Natural killer cell (primary cell): ENCODE measurements at regions not wholly inside any gene's neighbourhood (a gene's known extent, or its start where the extent isn't known, plus 50 kb on each side); places are given as distances from the start of the nearest gene placed in this dataset.

Experiments
- ATAC-seq, 3 donors: fragments of 150-1000 bp in 2 of 3; fragments of 200-7000 bp in 1 of 3; cut with Tn5 transposase; 1 replicate in 1 of 3; 2 replicates in 2 of 3; pipeline ENCODE4 v1.10.0; 2021; ENCODE audit warnings: mild to moderate bottlenecking in 2 of 3, moderate library complexity in 2 of 3
- DNase-seq, 2 donors: peaks; one replicate each; pipeline versions ENCODE4 v3.0.0 to v3.0.0-alpha.2; 2013 to 2021; ENCODE audit warnings: mixed read lengths in 1 of 2
- H3K27ac ChIP-seq: one replicate; pipeline ENCODE4 v1.5.1; 2013; ENCODE audit warnings: mild to moderate bottlenecking, low read length
- H3K27me3 ChIP-seq: one replicate; pipeline ENCODE4 v1.6.1; 2013; ENCODE audit warnings: low read length; ENCODE audit not compliant: control insufficient read depth, insufficient read depth
- H3K36me3 ChIP-seq: one replicate; pipeline ENCODE4 v1.6.1; 2013; ENCODE audit warnings: low read length; ENCODE audit not compliant: control insufficient read depth, insufficient read depth
- H3K4me1 ChIP-seq: one replicate; pipeline ENCODE4 v1.6.1; 2013; ENCODE audit warnings: low read length; ENCODE audit not compliant: control insufficient read depth, insufficient read depth
- H3K4me3 ChIP-seq: one replicate; pipeline ENCODE4 v1.5.1; 2013; ENCODE audit warnings: low read length
- H3K9me3 ChIP-seq: one replicate; pipeline ENCODE4 v1.6.1; 2013; ENCODE audit warnings: low read length; ENCODE audit not compliant: control insufficient read depth, insufficient read depth
- H3K27ac Mint-ChIP-seq, 2 donors: one replicate each; pipeline ENCODE4 v1.8.0; 2022; ENCODE audit warnings: mild to moderate bottlenecking in 2 of 2, mixed read lengths in 2 of 2, moderate library complexity in 1 of 2
- H3K27me3 Mint-ChIP-seq, 2 donors: one replicate each; pipeline ENCODE4 v1.8.0; 2022; ENCODE audit warnings: low read depth in 2 of 2, mixed read lengths in 2 of 2
- H3K36me3 Mint-ChIP-seq: one replicate; pipeline ENCODE4 v1.8.0; 2022; ENCODE audit warnings: mixed read lengths
- H3K4me1 Mint-ChIP-seq, 2 donors: one replicate each; pipeline ENCODE4 v1.8.0; 2022; ENCODE audit warnings: mixed read lengths in 2 of 2
- H3K4me3 Mint-ChIP-seq: one replicate; pipeline ENCODE4 v1.8.0; 2022; ENCODE audit warnings: mild to moderate bottlenecking, moderate library complexity, mixed read lengths
- H3K9me3 Mint-ChIP-seq, 2 donors: one replicate each; pipeline ENCODE4 v1.8.0; 2022; ENCODE audit warnings: mixed read lengths in 2 of 2
- CTCF ChIP-seq: fragments of 200-600 bp; IDR thresholded peaks from one replicate; pipeline ENCODE4 v1.8.0; 2022; ENCODE audit warnings: antibody characterized with exemption
- WGBS: methylation state at CpG from one replicate; pipeline ENCODE4 v1.1.7; 2013; ENCODE audit warnings: missing lambda C conversion rate; ENCODE audit not compliant: insufficient coverage; 5-methylcytosine and 5-hydroxymethylcytosine counted together
- intact Hi-C: fragments of 100-400 bp; cut with micrococcal nuclease; formaldehyde crosslinking; loops from one replicate; pipeline ENCODE4 v1.14.2; 2022

GRCh38 chr5:143513720-143514119 lies 110.2 kb upstream of the NR3C1 start:
- H3K4me1 ChIP-seq = no peaks in the 10 kb centered on the region
- Mint-ChIP-seq H3K9me3 (no peaks in the 10 kb centered on the region), H3K36me3 (no peaks in the 10 kb centered on the region), H3K27me3 (no peaks in the 10 kb centered on the region), H3K4me1 (no peaks in the 10 kb centered on the region), H3K27ac (no peak overlapping the region), H3K4me3 (no peak overlapping the region)
- H3K4me3 ChIP-seq = no peak overlapping the region
- no peak overlapping the region for H3K27ac ChIP-seq
- intact Hi-C loops = no loop called here
- DNase-seq (no peak), ATAC-seq (no peak)
- H3K27me3 ChIP-seq = no peaks in the 10 kb centered on the region
- no peaks in the 10 kb centered on the region for H3K9me3 ChIP-seq
- TF ChIP-seq CTCF = no peak
- WGBS = 93% methylated on average over 2 of the region's 2 CpGs
- no peaks in the 10 kb centered on the region for H3K36me3 ChIP-seq

GRCh38 chr5:143511736-143512135 lies 108.2 kb upstream of the NR3C1 start:
- Mint-ChIP-seq H3K9me3 (no peaks in the 10 kb centered on the region), H3K36me3 (no peaks in the 10 kb centered on the region), H3K4me1 (no peaks in the 10 kb centered on the region), H3K4me3 (no peak overlapping the region), H3K27me3 (no peaks in the 10 kb centered on the region), H3K27ac (no peak overlapping the region)
- DNase-seq (no peak), ATAC-seq (no peak)
- TF ChIP-seq CTCF = no peak
- intact Hi-C loops = no loop called here
- Histone ChIP-seq H3K27me3 (no peaks in the 10 kb centered on the region), H3K9me3 (no peaks in the 10 kb centered on the region), H3K27ac (no peak overlapping the region), H3K4me3 (no peak overlapping the region), H3K36me3 (no peaks in the 10 kb centered on the region), H3K4me1 (no peaks in the 10 kb centered on the region)

DNA sequence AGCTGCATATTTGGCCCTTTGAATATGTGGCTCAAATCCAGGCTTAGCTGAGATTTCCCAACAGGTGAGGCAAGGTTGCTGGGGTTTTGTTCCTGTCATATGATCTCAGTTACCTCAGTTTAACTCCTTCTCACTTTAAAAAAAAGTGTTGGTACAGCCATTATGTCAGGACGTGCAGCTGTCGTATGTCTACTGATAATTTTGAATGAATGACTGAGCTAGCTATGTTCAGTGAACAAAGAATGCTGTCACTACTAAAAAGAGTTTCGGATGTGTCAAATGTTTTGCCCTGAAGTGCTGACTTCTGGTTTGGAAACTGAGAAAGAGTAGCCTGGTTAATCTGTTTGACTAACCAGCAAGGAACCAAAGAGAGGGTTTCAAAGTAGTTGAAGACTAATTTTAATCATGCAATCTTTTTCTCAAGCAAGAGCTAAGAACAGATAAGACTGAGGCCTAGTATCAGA lies 106.3 kb upstream of the NR3C1 start:
- Histone ChIP-seq H3K4me3 (no peak overlapping the region), H3K27me3 (no peaks in the 10 kb centered on the region), H3K27ac (no peak overlapping the region), H3K36me3 (no peaks in the 10 kb centered on the region), H3K9me3 (no peaks in the 10 kb centered on the region), H3K4me1 (no peaks in the 10 kb centered on the region)
- ATAC-seq = no peak
- H3K27ac Mint-ChIP-seq = no peak overlapping the region
- peaks cover 0 to 5% of the 10 kb centered on the region in 2 donors for H3K27me3 Mint-ChIP-seq
- H3K9me3 Mint-ChIP-seq = no peaks in the 10 kb centered on the region
- H3K4me1 Mint-ChIP-seq = no peaks in the 10 kb centered on the region
- TF ChIP-seq CTCF = no peak
- H3K36me3 Mint-ChIP-seq = no peaks in the 10 kb centered on the region
- no peak for DNase-seq
- H3K4me3 Mint-ChIP-seq = no peak overlapping the region
- intact Hi-C loops = no loop called here
- 75% methylated on average over 3 of the region's 3 CpGs for WGBS

DNA sequence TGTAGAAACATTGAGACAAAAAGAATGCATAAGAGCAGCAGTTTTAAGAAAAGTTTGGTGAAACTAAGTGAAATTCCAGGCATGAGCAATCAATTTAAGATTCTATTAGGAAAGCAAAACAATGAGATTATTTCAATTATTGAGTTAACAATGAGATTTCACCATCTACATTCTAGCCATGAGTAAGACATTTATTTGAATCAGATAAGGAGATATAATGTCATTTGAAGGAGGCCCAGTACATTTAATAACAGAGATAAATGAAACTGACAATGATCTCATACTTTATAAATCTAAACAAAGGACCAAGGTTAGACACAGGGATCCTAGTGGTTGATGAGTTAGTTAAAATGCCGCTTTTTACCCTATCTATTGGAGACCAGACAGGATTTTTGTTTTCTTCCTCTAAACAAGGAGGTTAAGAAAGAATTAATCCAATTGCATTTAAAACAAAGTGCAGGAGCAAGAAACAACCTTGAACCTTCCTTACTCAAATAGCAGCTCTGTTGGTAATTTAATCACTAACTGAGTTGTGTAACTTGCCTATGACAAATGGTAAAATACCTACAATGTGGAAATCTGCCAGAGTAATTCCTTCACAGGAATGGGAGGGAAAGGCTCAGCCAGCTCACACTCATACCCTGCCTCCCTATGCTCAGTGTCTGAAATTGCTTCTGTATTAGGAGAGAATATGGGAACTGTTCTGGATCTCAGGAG lies 103.5 kb upstream of the NR3C1 start:
- Mint-ChIP-seq H3K4me3 (no peak overlapping the region), H3K4me1 (no peaks in the 10 kb centered on the region), H3K9me3 (no peaks in the 10 kb centered on the region), H3K27me3 (peaks cover 0 to 5% of the 10 kb centered on the region in 2 donors), H3K27ac (no peak overlapping the region), H3K36me3 (no peaks in the 10 kb centered on the region)
- DNase-seq (no peak), ATAC-seq (no peak)
- no peak overlapping the region for H3K27ac ChIP-seq
- WGBS = no CpG with 5 or more reads among the region's 1 CpG
- intact Hi-C loops = no loop called here
- no peaks in the 10 kb centered on the region for H3K36me3 ChIP-seq
- no peaks in the 10 kb centered on the region for H3K9me3 ChIP-seq
- no peak for TF ChIP-seq CTCF
- H3K4me1 ChIP-seq = no peaks in the 10 kb centered on the region
- no peak overlapping the region for H3K4me3 ChIP-seq
- no peaks in the 10 kb centered on the region for H3K27me3 ChIP-seq
